Sigmoid colon (tissue), 6 donors: ENCODE measurements at regions not wholly inside any gene's neighbourhood (a gene's known extent, or its start where the extent isn't known, plus 50 kb on each side); places are given as distances from the start of the nearest gene placed in this dataset.

Experiments used
- DNase-seq: peaks from one replicate; pipeline ENCODE4 v3.0.0-alpha.2; 2019
- H3K27ac ChIP-seq, 4 donors: fragments of 200-600 bp; sonication (generic); one replicate each; pipeline ENCODE4 v1.5.1; 2016 to 2019; ENCODE audit warnings: mild to moderate bottlenecking in 1 of 4
- H3K27me3 ChIP-seq, 3 donors: fragments of 200-600 bp; sonication (generic); one replicate each; pipeline ENCODE4 v1.5.1; 2019; ENCODE audit warnings: mild to moderate bottlenecking in 1 of 3
- H3K36me3 ChIP-seq, 4 donors: fragments of 200-600 bp; sonication (generic); one replicate each; pipeline ENCODE4 v1.5.1; 2016 to 2019
- H3K4me1 ChIP-seq, 4 donors: fragments of 200-600 bp; sonication (generic); one replicate each; pipeline ENCODE4 v1.5.1; 2017 to 2019
- H3K4me3 ChIP-seq, 4 donors: fragments of 200-600 bp; sonication (generic); one replicate each; pipeline ENCODE4 v1.5.1; 2017 to 2019; ENCODE audit warnings: mild to moderate bottlenecking in 2 of 4, moderate library complexity in 1 of 4
- H3K9me3 ChIP-seq, 4 donors: fragments of 200-600 bp in 3 of 4; sonication (generic) in 3 of 4; one replicate each; pipeline versions ENCODE4 v1.5.1 to v1.6.1; 2013 to 2019
- CTCF ChIP-seq, 4 experiments: fragments of 450-650 bp in 3 of 4; fragments of 200-600 bp in 1 of 4; IDR thresholded peaks; one replicate each; pipeline ENCODE4 v1.5.1; 2016 to 2019; ENCODE audit warnings: antibody characterized with exemption in 4 of 4, mild to moderate bottlenecking in 3 of 4, moderate library complexity in 2 of 4
- EP300 ChIP-seq, 4 donors: sonication (generic); formaldehyde crosslinking; IDR thresholded peaks; one replicate each; pipeline ENCODE4 v1.6.1; 2017; ENCODE audit warnings: antibody characterized with exemption in 4 of 4
- POLR2A ChIP-seq, 2 donors: fragments of 450-650 bp; IDR thresholded peaks; one replicate each; pipeline ENCODE4 v1.6.1; 2016; ENCODE audit warnings: antibody characterized with exemption in 2 of 2, mild to moderate bottlenecking in 2 of 2, moderate library complexity in 2 of 2
- POLR2AphosphoS5 ChIP-seq, 4 donors: sonication (generic); formaldehyde crosslinking; IDR thresholded peaks; one replicate each; pipeline ENCODE4 v1.6.1; 2017; ENCODE audit warnings: antibody characterized with exemption in 4 of 4
- WGBS, 2 donors: extraction: QIAGEN DNeasy Blood & Tissue Kit; methylation state at CpG; one replicate each; pipeline ENCODE4 v1.1.7; 2013; 5-methylcytosine and 5-hydroxymethylcytosine counted together
- intact Hi-C: fragments of 100-400 bp; cut with DNase I; formaldehyde crosslinking; loops from one replicate; pipeline ENCODE4 v1.15.1; 2023
- donor health status: healthy with polysubstance abuse.
- donor health status: healthy.

- H3K4me1 ChIP-seq, result peaks cover 0 to 17% (median 15%) of the 10 kb centered on the region in 4 donors
- no peak for DNase-seq
- no peaks in the 10 kb centered on the region for H3K9me3 ChIP-seq
- no peaks in the 10 kb centered on the region for H3K27me3 ChIP-seq
- intact Hi-C loops, result no loop called here
- no peak overlapping the region for H3K27ac ChIP-seq
- WGBS, 2 donors, result 74 to 81% methylated on average over 4 of the region's 4 CpGs
- no peaks in the 10 kb centered on the region for H3K36me3 ChIP-seq
- TF ChIP-seq POLR2A (IDR thresholded peaks at IDR 0.05), result no peak
- H3K4me3 ChIP-seq, result no peak overlapping the region
Measured at GRCh38 chr10:78691301-78692030, 377.3 kb upstream of the ZMIZ1 start.

- no peaks in the 10 kb centered on the region for H3K36me3 ChIP-seq
- WGBS, 2 donors, result 89 to 90% methylated on average over 4 of the region's 4 CpGs
- intact Hi-C loops, result no loop called here
- H3K27ac ChIP-seq, result no peak overlapping the region
- no peaks in the 10 kb centered on the region for H3K9me3 ChIP-seq
- TF ChIP-seq POLR2A (IDR thresholded peaks at IDR 0.05) (no peak), CTCF (IDR thresholded peaks at IDR 0.05) (no peak), POLR2AphosphoS5 (IDR thresholded peaks at IDR 0.05) (no peak), EP300 (IDR thresholded peaks at IDR 0.05) (no peak)
- H3K4me1 ChIP-seq, result peaks cover 0 to 22% (median 20%) of the 10 kb centered on the region in 4 donors
- H3K4me3 ChIP-seq, result no peak overlapping the region
- H3K27me3 ChIP-seq, result no peaks in the 10 kb centered on the region
- no peak for DNase-seq
Measured at GRCh38 chr10:78692071-78692470, 376.7 kb upstream of the ZMIZ1 start.

- Histone ChIP-seq H3K27ac (no peak overlapping the region), H3K4me1 (peaks cover 0 to 14% (median 12%) of the 10 kb centered on the region in 4 donors), H3K27me3 (no peaks in the 10 kb centered on the region), H3K36me3 (no peaks in the 10 kb centered on the region), H3K4me3 (no peak overlapping the region), H3K9me3 (no peaks in the 10 kb centered on the region)
- no peak for DNase-seq
- TF ChIP-seq POLR2AphosphoS5 (IDR thresholded peaks at IDR 0.05) (no peak), POLR2A (IDR thresholded peaks at IDR 0.05) (no peak), EP300 (IDR thresholded peaks at IDR 0.05) (no peak), CTCF (IDR thresholded peaks at IDR 0.05) (no peak)
- WGBS, 2 donors, result 83 to 85% methylated on average over 7 of the region's 7 CpGs
- intact Hi-C loops, result no loop called here
Measured at GRCh38 chr10:78695846-78696245, 372.9 kb upstream of the ZMIZ1 start.

- Histone ChIP-seq H3K9me3 (no peaks in the 10 kb centered on the region), H3K4me1 (peaks cover 0 to 14% (median 12%) of the 10 kb centered on the region in 4 donors), H3K27ac (peak overlapping the region; percentile 25 to 83 (median 50)), H3K27me3 (no peaks in the 10 kb centered on the region), H3K4me3 (no peak overlapping the region), H3K36me3 (no peaks in the 10 kb centered on the region)
- TF ChIP-seq POLR2A (IDR thresholded peaks at IDR 0.05), result no peak
- peak in 2 of 4 donors; percentile 44 to 67 for TF ChIP-seq POLR2AphosphoS5 (IDR thresholded peaks at IDR 0.05)
- TF ChIP-seq EP300 (IDR thresholded peaks at IDR 0.05), result peak in 2 of 4 donors; percentile 13 to 87
- DNase-seq, result no peak
- 78 to 82% methylated on average over 5 of the region's 5 CpGs for WGBS, 2 donors
- intact Hi-C loops, result no loop called here
Measured at GRCh38 chr10:78696791-78697395, 371.9 kb upstream of the ZMIZ1 start.

- no peaks in the 10 kb centered on the region for H3K36me3 ChIP-seq
- no peak overlapping the region for H3K27ac ChIP-seq
- no peak for DNase-seq
- intact Hi-C loops, result no loop called here
- WGBS, 2 donors, result 95% methylated on average over 3 of the region's 3 CpGs
- TF ChIP-seq CTCF (IDR thresholded peaks at IDR 0.05) (no peak), EP300 (IDR thresholded peaks at IDR 0.05) (no peak)
- H3K27me3 ChIP-seq, result no peaks in the 10 kb centered on the region
- H3K4me1 ChIP-seq, result peaks cover 0 to 14% (median 12%) of the 10 kb centered on the region in 4 donors
- no peak overlapping the region for H3K4me3 ChIP-seq
- H3K9me3 ChIP-seq, result no peaks in the 10 kb centered on the region
Measured at GRCh38 chr10:78699971-78700370, 368.8 kb upstream of the ZMIZ1 start.
